Epithelial cell of proximal tubule (primary cell): ENCODE measurements at regions not wholly inside any gene's neighbourhood (a gene's known extent, or its start where the extent isn't known, plus 50 kb on each side); places are given as distances from the start of the nearest gene placed in this dataset.

Experiments
- DNase-seq: peaks from one replicate; pipeline ENCODE4 v3.0.0-alpha.2; 2011; ENCODE audit warnings: low read depth
- H3K4me3 ChIP-seq: 2 replicates; pipeline ENCODE4 v1.5.1; 2011; ENCODE audit warnings: low read depth, mild to moderate bottlenecking, low read length
- CTCF ChIP-seq: conservative IDR thresholded peaks from 2 replicates; pipeline ENCODE4 v1.5.1; 2012; ENCODE audit warnings: low read depth, mild to moderate bottlenecking, low read length

- TF ChIP-seq CTCF, result no peak
- DNase-seq, result no peak
Measured at GRCh38 chr18:22046473-22046872, 122.9 kb upstream of the GATA6 start.

GRCh38 chr18:22047485-22047884 lies 121.9 kb upstream of the GATA6 start:
- no peak overlapping the region for H3K4me3 ChIP-seq

More at GRCh38 chr18:22046473-22046872, 122.9 kb upstream of the GATA6 start:
- H3K4me3 ChIP-seq, result no peak overlapping the region

GRCh38 chr18:22048221-22048620 lies 121.2 kb upstream of the GATA6 start:
- no peak for DNase-seq
- no peak for TF ChIP-seq CTCF
- H3K4me3 ChIP-seq, result no peak overlapping the region

More at GRCh38 chr18:22047485-22047884, 121.9 kb upstream of the GATA6 start:
- no peak for TF ChIP-seq CTCF
- DNase-seq, result no peak

- no peak for DNase-seq
- TF ChIP-seq CTCF, result no peak
- H3K4me3 ChIP-seq, result no peak overlapping the region
Measured at GRCh38 chr18:22048932-22049615, 120.3 kb upstream of the GATA6 start.

- TF ChIP-seq CTCF, result no peak
- no peak overlapping the region for H3K4me3 ChIP-seq
- DNase-seq, result no peak
Measured at GRCh38 chr18:22052405-22053105, 116.8 kb upstream of the GATA6 start.

GRCh38 chr18:22055466-22056238 lies 113.7 kb upstream of the GATA6 start:
- no peak overlapping the region for H3K4me3 ChIP-seq
- no peak for TF ChIP-seq CTCF
- DNase-seq, result no peak
